ENCODE measurements at regions not wholly inside any gene's neighbourhood (a gene's known extent, or its start where the extent isn't known, plus 50 kb on each side); places are given as distances from the start of the nearest gene placed in this dataset.

GRCh38 chr2:65512783-65513182 is 80.4 kb upstream of the SPRED2 start:
- DNase-seq (ENCODE audit: low read depth in 4 of 4, low spot score in 1 of 4): no peak

DNA sequence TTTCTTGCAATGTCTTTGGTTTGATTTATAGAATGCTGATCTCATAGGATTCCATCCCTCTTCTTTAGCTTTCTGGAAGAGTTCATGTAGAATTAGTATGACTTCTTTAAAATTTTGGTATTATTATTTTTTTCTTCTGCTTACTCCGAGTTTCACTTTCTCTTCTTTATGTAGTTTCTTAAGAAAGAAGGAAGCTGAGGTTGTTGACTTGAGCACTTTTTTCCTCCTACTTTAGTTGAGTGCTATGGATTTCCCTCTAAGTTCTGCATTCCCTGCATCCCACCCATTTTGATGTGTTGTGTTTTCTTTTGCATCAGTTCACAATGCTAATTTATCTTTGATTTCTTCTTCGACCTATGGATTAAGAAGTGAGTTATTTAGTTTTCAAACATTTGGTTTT is 78.9 kb upstream of the SPRED2 start:
- no peak for DNase-seq (ENCODE audit: low read depth in 4 of 4, low spot score in 1 of 4)

GRCh38 chr2:65508225-65508624 is 75.8 kb upstream of the SPRED2 start:
- DNase-seq (ENCODE audit: low read depth in 4 of 4, low spot score in 1 of 4): no peak

DNA sequence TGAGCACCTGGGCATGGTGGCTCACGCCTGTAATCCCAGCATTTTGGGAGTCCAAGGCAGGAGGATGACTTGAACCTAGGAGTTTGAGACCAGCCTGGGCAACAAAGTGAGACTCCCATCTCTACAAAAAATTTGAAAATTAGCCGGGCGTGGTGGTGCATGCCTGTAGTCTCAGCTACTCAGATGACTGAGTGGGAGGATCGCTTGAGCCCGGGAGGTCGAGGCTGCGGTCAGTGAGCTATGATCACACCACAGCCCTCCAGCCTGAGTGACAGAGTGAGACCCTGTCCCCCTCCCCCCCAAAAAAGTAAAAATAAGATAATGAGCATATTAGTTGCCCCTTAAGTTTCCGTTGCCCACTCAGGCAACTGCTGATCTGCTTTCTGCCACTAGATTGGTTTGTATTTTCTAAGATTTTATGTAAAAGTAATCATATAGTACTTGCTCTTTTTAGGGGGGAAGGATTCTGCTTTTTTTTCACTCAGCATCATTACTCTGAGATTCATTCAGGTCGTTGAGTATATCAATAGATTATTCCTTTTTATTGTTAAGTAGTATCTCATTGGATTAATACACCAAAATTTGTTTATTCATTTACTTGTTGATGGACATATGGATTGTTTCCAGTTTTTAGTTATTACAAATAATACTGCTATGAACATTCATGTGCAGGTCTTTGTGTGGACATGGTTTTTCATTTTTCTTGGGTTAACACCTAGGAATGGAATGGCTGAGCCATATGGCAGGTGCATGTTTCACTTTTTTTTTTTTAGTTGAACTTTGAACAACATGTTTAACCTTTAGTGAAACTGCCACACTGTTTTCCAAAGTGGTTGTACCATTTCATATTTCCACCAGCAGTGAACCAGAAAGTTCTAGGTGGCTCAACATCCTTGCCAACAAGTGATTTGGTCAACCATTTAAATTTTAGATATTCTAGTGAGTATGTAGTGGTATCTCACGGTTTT is 75.0 kb upstream of the SPRED2 start:
- DNase-seq (ENCODE audit: low read depth in 4 of 4, low spot score in 1 of 4): no peak

DNA sequence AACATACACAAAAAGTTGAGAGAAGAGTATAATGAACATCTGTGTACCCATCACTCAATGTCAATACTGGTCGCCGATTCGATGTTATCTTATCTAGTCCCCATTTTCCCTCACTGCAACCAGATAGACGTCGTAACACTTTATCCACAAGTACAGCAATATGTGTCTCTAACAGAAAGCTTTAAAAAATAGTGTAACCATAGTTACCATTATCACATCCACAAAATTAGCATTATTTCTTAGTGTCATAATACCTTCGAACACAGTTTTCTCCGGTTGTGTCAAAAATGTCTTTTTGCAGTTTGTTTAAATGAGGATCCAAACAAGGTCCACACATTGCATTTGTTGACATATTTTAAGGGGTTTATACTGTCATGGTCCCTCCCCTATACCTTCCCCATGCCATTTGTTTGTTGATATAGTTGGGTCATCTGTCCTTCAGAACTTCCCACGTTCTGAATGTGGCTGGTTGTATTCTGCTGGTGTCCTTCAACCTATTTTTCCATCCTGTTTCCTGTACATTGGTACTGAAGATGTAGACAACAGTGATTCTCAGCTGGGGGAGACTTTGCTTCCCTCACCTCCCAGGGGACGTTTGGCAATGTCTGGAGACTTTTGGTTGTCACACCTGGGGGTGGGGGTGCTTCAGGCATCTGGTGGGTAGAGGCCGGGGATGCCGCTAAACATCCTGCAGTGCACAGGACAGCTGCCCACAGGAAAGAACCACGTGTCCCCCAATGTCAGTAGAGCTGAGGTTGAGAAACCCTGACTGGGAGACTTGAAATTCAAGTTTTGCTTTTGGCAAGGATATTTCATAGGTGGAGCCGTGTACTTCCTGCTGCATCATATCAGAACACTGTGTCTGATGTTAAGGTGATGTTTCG is 72.7 kb upstream of the SPRED2 start:
- no peak for DNase-seq (ENCODE audit: low read depth in 4 of 4, low spot score in 1 of 4)

DNA sequence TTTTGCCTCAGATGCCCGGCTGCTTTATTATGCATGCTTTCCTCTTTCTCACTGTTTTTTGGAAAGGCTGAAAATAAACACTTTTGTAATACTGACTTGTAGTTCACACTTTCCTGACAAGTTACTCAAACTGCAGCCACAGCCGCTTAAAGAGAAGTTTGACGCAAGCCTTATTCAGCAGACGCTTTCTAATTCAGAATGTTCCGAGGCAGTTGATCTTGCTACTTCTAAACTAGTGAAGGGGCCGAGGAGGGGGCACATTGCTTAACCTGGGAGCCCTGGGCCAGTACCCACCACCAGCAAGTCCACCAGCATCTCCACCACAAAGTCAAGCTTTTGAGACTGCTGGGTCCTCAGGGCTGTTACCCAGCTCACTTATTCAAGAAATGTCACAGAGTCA is 71.8 kb upstream of the SPRED2 start:
- DNase-seq (ENCODE audit: low read depth in 4 of 4, low spot score in 1 of 4): no peak

DNA sequence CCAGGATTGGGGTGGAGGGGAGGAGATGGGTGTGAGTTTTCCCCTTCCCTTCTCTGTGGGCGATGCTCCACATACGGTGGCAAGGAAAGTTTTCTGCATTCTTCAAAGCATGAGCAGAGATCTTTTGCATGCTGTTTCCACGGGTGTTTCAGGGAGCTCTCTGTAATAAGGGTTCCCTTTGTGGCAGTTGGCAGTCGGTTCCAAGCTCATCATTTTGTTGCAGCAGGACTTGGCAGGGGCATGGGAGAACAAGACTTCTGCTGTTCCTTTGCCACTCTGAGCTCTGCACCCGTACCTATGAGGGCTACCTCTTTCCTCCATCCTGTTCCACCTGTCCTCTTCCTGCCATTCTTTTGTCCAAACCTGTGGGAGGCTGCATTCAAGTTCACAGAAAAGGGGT is 71.3 kb upstream of the SPRED2 start:
- no peak for DNase-seq (ENCODE audit: low read depth in 4 of 4, low spot score in 1 of 4)

- DNase-seq (ENCODE audit: low read depth in 4 of 4, low spot score in 1 of 4): no peak
These were observed 69.4 kb upstream of the SPRED2 start for GRCh38 chr2:65501836-65502235.

GRCh38 chr2:65501074-65501473 is 68.7 kb upstream of the SPRED2 start:
- no peak for DNase-seq (ENCODE audit: low read depth in 4 of 4, low spot score in 1 of 4)

- no peak for DNase-seq (ENCODE audit: low read depth in 4 of 4, low spot score in 1 of 4)
These were observed 68.1 kb upstream of the SPRED2 start for GRCh38 chr2:65500310-65501040.

GRCh38 chr2:65499216-65499615 is 66.8 kb upstream of the SPRED2 start:
- no peak for DNase-seq (ENCODE audit: low read depth in 4 of 4, low spot score in 1 of 4)

DNA sequence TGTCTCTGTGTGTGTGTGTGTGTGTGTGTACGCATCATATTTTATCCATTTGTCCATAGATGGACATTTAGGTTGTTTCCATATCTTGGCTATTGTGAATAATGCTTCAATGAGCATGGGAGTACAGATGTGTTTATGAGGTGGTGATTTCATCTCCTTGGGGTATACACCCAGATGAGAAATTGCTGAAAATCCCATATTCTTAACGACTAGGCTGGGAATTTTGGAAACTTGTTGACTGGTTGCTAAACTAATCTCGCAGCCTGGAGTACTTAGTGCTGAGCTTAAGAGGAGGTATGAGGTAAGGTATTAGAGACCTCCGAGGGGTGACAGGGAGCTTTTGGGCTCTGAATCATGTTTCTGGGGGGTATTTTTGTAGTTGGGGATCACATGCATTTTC is 66.0 kb upstream of the SPRED2 start:
- DNase-seq (ENCODE audit: low read depth in 4 of 4, low spot score in 1 of 4): no peak

DNA sequence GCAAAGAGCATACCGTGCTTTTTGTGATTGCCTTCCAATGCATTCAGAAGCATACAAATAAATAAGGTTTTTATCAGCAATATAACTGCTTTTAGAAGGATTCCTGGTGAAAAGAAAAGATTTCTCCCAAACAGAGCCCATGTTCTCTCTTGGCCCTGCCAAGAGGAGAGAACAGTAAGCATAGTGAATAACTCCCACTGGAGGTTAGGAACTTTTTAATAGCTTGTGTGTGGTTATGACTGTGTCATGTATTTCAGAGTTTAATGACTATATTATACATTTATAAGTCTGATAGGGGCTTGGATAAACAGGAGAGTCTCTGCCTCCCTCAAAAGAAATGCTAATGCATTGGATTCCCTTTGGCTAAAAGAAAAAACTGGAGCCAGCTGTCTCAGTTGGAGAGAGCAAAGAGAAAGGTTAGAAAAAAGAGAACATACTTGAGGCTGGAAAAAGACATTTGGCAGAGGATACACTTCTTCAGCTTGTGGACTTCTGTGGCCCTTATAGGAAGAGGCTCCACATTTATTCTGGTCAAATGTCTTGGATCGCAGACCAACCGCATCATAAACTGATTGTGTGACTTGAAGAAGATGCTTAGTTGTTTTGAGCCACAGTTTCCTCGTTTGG is 63.0 kb upstream of the SPRED2 start:
- DNase-seq (ENCODE audit: low read depth in 4 of 4, low spot score in 1 of 4): no peak

DNA sequence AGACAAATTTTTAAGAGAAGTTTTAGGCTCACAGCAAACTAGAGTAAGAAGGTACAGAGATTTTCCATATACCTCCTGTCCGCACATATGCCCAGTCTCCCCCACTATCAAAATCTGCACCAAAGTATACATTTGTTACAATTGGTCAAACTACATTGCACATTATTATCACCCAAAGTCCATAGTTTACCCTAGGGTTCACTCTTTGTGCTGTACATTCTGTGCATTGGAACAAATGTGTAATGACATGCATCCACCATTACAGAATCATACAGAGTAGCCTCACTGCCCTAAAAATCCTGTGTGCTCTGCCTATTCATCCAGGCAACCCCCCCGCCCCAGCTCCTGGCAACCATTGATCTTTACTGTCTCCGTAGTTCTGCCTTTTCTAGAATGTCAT is 61.7 kb upstream of the SPRED2 start:
- DNase-seq (ENCODE audit: low read depth in 4 of 4, low spot score in 1 of 4): no peak

DNA sequence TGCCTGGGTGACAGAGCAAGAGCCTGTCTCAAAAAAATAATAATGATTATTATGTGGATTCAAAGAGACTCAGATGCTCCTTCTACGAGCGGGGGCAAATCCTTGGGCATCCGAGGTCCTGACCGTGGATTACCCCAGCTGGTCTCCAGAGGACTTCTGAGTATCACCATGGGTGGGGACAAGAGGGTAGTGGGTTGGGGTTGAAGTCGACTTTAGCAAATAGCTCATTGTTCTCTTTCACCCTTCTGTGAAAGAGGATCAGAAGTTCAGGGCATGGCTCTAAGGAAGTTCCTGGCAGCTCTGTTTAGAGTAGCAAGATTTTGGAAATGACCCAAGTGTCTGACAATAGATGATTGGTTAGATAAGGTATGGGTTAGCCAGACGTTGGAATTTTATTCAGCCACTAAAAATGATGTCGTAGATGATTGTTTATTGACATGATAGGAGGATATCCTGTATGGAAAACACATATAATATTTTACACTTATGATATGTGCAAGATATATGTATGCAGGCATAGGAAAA is 59.0 kb upstream of the SPRED2 start:
- DNase-seq (ENCODE audit: low read depth in 4 of 4, low spot score in 1 of 4): no peak

- DNase-seq (ENCODE audit: low read depth in 4 of 4, low spot score in 1 of 4): no peak
These were observed 57.8 kb upstream of the SPRED2 start for GRCh38 chr2:65490222-65490621.

DNA sequence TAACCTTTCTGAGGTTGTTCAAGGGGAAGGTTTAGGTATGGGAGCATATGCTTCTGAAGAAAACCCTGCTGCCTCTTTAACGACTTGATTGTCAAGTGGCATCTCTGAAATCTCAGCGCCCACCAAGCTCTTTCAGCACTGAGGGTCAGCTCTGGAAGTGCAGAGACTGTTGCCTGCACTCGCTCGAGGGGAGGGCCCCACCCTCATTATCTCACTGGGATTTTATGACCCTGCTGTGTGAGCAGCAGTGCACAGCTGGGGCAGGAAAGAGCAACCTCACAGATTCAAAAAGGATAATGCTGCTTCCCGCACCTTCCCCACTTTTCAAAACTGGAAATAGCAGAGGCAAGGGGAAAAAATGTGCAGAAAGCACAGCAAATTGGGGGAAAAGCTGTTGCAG is 56.9 kb upstream of the SPRED2 start:
- DNase-seq (ENCODE audit: low read depth in 4 of 4, low spot score in 1 of 4): no peak

GRCh38 chr2:65488527-65488926 is 56.1 kb upstream of the SPRED2 start:
- DNase-seq (ENCODE audit: low read depth in 4 of 4, low spot score in 1 of 4): no peak

- DNase-seq (ENCODE audit: low read depth in 4 of 4, low spot score in 1 of 4): no peak
These were observed 55.0 kb upstream of the SPRED2 start for GRCh38 chr2:65487404-65487803.

- no peak for DNase-seq (ENCODE audit: low read depth in 4 of 4, low spot score in 1 of 4)
These were observed 54.4 kb upstream of the SPRED2 start for GRCh38 chr2:65486802-65487201.

DNA sequence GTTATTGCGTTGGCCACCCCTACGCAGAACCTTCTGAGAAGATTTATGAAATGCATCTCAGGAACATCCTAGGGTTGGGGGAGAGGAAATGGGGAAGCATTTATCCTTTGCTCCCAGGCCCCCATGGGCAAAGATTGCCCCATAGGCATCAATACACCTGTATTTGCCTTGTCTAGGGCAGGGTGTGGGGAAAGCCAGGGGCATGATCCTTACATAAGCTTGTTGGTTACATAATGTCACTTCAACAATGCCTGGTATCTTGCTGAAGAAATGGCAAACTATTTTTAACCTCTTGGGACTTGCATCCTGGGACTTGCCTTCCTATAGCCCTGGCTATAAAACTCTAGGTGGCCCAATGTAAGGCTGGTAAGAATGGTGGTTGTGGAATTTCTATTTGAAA is 53.9 kb upstream of the SPRED2 start:
- DNase-seq (ENCODE audit: low read depth in 4 of 4, low spot score in 1 of 4): no peak
